HG03139 (cell line): ENCODE measurements at regions not wholly inside any gene's neighbourhood (a gene's known extent, or its start where the extent isn't known, plus 50 kb on each side); places are given as distances from the start of the nearest gene placed in this dataset.

Source experiments
- ATAC-seq: cut with Tn5 transposase; IDR thresholded peaks from one replicate; pipeline ENCODE4 v1.9.1; 2021; ENCODE audit not compliant: unreplicated experiment

DNA sequence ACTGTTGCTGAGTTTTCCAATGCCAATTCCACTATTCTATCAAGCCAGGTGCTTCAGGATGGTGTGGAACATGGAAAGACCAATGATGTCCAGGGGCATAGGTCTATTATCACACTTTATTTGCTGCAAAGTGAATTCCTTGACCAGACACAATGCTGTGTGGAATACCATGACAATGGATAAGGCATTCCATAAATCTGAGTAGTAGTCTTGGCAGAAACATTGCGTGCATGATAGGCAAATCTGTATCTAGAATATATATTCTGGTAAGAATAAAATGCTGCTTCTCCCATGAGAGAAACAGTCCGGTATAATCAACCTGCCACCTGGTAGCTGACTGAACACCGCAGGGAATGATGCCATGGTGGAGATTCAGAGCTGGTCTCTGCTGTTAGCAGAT, 70.0 kb upstream of the ALDH1A3 start:
- no peak for ATAC-seq

DNA sequence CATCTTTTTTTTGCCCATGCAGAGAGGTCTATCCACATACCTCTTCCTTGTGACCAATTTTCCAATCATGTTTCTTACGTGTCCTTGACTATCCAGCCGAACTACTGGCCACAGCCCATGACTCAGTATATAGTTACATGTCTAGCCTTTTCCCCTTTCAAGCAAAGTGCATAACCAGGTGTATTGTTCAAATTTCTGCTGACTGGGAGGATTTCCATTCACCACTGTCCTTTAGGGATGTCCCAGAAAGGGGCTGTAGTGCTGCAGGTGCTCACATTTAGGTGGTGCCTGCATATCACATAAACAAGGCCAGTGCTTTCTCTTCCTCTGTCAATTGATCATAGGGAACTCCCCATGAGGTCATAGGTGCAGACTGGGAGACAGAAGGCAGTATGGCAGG, 69.4 kb upstream of the ALDH1A3 start:
- ATAC-seq, result no peak

DNA sequence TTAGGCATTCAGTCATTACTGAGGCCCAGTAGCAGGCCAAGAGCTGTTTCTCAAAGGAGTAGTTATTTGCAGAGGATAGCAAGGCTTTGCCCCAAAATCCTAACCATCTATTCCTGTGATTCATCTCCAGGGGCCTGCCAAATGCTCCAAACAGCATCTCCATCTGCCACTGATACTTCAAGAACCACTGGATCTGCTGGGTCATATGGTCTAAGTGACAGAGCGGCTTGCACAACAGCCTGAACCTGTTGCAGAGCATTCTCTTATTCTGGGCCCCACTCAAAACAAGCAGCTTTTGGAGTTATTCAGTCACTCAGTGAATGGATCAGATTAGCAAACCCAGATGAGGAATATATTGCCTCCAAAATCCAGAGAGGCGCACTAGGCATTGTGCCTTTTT, 68.8 kb upstream of the ALDH1A3 start:
- ATAC-seq, result no peak

DNA sequence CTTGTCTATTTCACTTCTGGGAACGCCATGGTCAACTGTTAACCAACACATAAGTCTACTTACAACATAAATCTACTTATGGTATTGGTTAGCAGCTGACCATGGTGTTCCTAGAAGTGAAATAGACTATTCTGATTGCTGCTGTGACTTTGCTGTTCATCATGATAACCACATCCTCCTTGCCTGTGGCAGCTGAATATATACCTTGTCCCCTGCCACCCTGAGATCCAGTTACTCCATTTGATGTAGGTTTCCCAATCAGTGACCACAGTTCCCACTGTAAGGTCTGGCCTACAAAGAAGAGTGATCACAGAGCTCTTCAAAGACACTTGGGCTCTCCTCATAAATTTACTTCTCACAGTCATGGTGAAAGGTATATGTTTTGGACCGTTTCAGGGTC, 66.8 kb upstream of the ALDH1A3 start:
- ATAC-seq, result no peak

DNA sequence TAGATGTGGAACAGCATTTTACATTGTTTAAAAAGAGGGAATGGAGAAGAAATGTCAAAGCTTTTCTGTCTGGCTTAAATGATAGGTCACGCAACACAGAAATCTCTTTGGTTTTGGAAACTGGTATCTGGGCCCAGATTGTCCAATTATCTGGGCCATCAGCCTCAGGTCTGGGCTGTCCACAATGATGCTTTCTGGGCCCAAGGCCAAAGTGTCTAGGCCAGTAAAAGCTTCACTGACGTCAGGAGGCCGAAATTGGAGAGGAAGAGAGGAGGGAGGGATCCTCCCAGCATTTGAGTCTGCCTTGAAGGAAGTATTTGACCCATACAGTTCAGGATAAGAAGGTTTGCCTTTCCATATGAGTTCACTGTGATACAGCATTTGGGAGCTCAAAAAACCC, 60.7 kb upstream of the ALDH1A3 start:
- no peak for ATAC-seq

DNA sequence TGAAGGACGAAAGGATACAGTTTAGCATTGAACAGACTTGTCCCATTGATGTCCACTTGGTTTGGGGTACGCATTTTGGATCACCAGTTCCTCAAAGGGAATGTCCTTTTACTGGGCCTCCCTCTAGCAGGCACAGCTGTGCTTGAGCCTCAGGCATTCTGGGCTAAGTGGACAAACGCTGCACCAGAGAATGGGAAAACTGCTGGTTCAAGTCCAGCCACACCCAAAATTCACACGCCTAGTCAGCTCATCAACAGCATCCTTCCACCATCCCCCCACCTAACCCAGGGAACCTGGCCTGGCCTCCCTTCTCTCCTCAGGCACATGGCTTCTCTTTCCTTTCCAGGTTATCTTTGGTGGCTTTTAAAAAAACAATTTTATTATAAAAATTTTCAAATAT, 59.1 kb upstream of the ALDH1A3 start:
- ATAC-seq, result no peak

DNA sequence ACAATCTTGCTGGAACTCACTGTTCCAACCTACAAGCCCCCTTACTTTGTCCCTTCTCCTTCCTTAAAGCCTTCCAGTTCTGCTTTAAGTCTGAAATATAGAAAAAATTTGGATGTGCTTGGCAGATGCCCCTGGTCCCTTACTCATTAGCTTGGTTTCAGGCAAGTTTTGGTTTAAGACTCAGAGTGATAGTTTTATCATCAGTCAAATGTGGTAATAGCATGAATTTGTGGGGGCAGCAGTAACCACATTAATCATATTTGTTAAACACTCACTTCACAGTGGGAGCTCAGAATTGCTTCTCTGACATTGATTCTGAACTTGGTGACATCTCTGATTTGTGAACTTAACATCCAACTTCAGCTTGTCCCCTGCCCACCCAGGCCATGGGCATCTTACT, 58.3 kb upstream of the ALDH1A3 start:
- no peak for ATAC-seq

DNA sequence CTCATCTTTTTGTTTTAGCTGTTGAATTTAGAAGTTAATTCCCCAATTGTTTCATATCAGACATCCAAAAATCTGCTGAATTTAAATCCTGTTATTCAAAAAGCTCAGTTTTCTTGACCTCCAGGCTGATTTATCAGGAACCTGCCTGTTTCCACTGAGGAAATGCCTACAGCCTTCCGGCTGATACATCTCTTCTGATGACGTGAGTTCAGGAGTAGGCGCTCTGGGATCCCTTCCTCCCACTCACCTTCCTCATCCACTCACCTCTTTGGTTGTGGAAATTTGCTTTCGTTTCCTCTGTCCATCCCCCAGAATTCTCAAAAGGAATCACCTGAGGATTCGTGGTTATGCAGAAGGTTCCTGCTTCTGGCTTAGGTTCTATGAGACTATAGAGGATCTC, 55.4 kb upstream of the ALDH1A3 start:
- ATAC-seq, result no peak

DNA sequence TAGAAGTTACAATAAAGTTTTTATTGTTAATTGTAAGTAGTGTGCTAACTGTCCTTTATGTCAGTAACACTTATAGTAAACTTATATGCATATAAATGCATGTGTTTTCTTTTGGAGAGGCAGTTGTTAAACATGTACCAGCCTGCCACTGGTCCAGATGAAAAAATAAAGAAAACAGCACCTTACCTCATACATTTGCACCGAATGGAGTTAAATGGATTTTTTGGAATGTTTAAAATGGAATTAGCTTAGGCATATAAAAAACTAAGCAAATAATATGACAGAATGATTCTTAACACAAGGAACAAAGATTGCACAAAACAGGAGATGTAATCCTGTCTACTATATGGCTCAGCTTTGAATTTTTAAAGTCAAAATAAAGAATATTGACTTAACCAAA, 50.2 kb upstream of the ALDH1A3 start:
- no peak for ATAC-seq
